NCI-H82 treated with DMSO at 0.1 percent for 48 hours (cell line): ENCODE measurements at regions not wholly inside any gene's neighbourhood (a gene's known extent, or its start where the extent isn't known, plus 50 kb on each side); places are given as distances from the start of the nearest gene placed in this dataset.

Experiments
- DNase-seq: peaks from one replicate; lab custom pipeline; 2025; ENCODE audit not compliant: unreplicated experiment; lab: John Stamatoyannopoulos, UW

- DNase-seq = no peak
Measured at GRCh38 chr13:58160980-58161379, 529.4 kb downstream of the PCDH17 start.

GRCh38 chr13:58165617-58166016, 534.1 kb downstream of the PCDH17 start:
- no peak for DNase-seq

DNA sequence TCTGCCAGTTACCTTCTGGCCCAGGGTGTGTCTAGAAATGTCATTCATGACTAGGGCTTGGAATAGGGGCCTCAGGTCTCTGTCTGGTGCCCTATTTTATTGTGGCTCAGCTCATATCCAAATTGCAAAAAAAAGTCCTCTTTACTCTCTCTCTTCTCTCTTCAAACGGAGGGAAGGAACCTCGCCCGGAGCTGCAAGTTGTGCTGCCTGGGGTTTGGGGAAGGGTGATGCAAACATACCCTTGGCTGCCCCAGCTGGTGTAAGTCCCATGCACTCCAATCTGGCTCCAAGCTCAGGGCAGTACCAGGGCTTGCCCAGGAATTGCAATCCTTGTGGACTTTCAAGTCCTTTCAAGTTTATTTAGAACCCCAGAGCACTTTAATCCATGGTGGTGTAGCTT, 549.6 kb downstream of the PCDH17 start:
- DNase-seq = no peak

- DNase-seq = no peak
Measured at GRCh38 chr13:58187881-58188280, 556.3 kb downstream of the PCDH17 start.

GRCh38 chr13:58190577-58190976, 559.0 kb downstream of the PCDH17 start:
- no peak for DNase-seq

DNA sequence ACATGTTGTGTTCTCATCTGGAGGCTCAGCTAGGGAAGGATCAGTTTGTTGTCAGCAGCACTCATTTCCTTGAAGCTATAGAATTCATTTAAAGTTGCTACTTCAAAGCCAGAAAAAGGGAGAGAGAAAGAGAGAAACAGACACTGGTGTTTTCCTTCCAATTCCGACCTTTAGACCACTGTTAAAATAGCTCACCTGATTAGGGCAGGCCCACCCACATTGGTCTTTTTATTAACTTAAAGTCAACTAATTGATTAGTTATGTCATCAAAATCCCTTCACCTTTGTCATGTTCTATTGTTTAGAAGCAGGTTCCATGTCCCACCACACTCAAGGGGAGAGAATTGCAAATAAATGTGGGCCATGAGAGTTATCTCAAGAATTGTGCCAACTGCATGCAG, 560.2 kb downstream of the PCDH17 start:
- no peak for DNase-seq

- no peak for DNase-seq
Measured at GRCh38 chr13:58202099-58202498, 570.6 kb downstream of the PCDH17 start.

GRCh38 chr13:58207501-58207900, 576.0 kb downstream of the PCDH17 start:
- no peak for DNase-seq

DNA sequence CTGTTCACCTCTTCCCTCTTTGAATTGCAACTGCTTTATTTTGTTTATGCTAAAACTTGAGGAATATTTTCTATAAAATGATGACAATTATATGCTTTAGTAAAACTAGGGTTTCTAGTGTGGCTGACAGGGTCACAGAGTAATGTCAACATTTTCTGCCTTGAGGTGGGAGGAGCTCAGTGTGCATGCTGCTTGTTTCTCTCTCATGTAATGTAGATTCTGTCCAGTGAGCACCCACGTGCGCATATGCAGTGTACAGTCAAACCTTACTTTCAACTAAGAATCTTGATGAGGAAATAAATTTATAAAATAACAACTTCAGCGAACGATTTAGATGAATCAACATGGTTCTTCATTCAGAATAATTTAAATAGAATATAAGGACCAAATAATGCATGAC, 603.9 kb downstream of the PCDH17 start:
- DNase-seq = no peak

- DNase-seq = no peak
Measured at GRCh38 chr13:58238972-58239773, 607.6 kb downstream of the PCDH17 start.

- DNase-seq = no peak
Measured at GRCh38 chr13:58239774-58240268, 608.3 kb downstream of the PCDH17 start.

DNA sequence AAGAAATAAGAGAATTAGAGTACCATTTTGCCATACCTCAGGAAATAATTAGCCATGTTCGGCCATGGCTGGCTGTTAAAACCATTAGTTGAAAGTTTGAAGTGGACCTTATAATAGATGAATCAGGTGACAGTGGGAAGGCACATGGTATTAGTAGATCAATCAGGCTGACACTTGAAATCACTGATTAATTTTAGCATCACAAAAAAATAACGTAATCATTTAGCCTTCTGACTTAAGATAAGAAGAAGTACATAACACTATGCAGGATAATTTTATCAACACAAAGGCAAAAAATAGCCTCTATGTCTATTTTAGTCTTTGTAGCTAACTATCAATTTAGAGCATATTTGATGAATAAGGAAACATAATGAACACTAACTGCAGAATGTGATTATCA, 615.5 kb downstream of the PCDH17 start:
- DNase-seq = no peak

DNA sequence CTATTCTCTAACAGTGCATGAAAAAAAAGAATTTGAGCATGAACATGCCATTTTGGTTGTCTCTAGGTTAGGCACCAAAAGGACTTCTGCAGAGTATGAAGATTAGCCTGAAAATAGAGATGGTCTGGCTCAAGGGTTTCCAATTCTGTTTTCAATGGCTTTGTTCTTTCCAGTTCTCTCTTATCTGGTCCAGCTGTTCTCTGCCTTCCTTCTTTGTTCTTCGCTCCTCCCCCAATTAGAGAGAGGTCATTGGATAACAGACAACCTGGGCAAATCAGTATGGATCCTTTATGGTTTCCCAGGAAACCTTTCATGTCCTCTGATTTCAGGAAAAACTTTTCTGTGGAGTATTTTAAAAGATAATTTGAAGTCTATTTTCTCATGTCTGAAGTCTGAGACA, 623.4 kb downstream of the PCDH17 start:
- DNase-seq = no peak

GRCh38 chr13:58266271-58266670, 634.7 kb downstream of the PCDH17 start:
- DNase-seq = peak; percentile 38

- DNase-seq = no peak
Measured at GRCh38 chr13:58298556-58299135, 667.1 kb downstream of the PCDH17 start.

DNA sequence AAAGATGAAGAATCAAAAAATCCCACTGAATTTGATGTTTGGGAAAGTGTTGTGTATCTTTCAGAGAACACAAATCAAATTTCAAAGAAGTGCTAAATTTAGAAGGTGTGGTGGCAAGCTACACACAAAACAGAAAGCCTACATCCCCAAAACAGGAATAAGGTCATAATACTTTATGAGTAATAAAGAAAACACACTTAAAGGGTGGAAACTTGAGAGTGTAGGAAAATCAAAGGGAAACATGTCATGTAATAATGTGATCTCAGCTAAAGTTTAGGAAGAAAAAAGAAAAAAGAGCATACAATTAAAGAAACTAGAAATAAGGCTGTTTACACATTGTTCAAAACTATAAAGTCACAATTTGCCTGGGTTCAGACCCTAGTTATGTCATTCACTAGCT, 668.7 kb downstream of the PCDH17 start:
- no peak for DNase-seq

DNA sequence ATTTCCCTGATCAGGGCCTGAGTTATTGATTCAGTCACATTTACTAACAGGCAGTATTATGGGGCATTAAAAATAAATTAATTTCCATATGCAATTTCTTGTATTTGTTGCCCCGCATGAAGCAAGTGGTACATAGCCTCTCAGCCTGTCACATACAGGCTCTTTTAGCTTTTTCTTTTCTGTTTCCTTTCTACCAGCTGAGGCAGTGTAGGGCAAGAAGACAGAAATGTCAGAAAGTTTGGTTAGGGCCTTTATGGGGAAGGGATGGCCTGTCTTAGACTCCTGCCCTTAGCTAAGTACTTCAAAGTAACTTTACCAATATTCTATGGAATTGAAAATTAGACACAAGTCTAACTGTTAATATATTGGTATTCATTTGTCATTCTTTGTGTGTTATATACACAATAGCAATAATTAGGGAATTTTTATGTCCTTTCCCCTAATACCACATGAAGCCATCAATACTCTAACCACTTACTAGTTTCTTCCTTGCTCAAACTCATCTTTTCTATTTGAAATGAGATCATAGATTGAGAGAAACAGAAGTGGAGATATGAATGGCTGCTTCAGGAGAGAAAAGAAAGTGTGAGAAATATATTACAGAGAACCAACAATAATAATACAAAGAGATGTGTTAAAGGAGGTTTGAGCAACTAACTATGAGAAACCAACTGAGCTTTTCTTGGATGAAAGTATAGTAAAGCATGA, 669.6 kb downstream of the PCDH17 start:
- DNase-seq = no peak

- DNase-seq = no peak
Measured at GRCh38 chr13:58302349-58302748, 670.8 kb downstream of the PCDH17 start.

GRCh38 chr13:58306062-58306461, 674.5 kb downstream of the PCDH17 start:
- no peak for DNase-seq

- DNase-seq = peak; percentile 12
Measured at GRCh38 chr13:58313219-58313618, 681.7 kb downstream of the PCDH17 start.

DNA sequence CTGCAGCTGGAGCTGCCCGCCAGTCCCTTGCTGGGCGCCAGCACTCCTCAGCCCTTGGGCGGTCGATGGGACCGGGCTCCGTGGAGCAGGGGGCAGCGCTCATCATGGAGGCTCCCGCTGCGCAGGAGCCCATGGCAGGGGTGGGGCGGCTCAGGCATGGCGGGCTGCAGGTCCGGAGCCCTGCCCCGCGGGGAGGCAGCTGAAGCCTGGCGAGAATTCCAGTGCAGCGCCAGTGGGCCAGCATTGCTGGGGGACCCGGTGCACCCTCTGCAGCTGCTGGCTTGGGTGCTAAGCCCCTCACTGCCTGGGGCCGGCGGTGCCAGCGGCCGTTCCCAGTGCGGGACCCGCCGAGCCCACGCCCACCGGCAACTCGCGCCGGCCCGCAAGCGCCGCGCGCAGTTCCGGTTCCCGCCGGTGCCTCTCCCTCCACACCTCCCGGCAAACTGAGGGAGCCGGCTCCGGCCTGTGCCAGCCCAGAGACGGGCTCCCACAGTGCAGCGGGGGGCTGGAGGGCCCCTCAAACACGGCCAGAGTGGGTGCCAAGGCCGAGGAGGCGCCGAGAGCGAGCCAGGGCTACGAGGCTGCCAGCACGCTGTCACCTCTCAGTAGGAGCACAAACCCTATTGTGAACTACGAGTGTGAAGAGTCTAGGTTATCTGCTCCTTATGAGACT, 687.1 kb downstream of the PCDH17 start:
- DNase-seq = no peak
